Keratinocyte (primary cell): ENCODE measurements at regions not wholly inside any gene's neighbourhood (a gene's known extent, or its start where the extent isn't known, plus 50 kb on each side); places are given as distances from the start of the nearest gene placed in this dataset.

Source experiments
- DNase-seq: peaks from one replicate; pipeline ENCODE4 v3.0.0-alpha.2; 2011; ENCODE audit warnings: low read depth, missing footprints, low spot score
- FAIRE-seq: peaks from 2 replicates; lab custom pipeline; 2011; peaks lifted over from hg19 to GRCh38; lab: Jason Lieb, UNC
- H2AFZ ChIP-seq: 2 replicates; pipeline ENCODE4 v1.6.0; 2012; ENCODE audit warnings: low read length, control low read depth, inconsistent platforms; ENCODE audit not compliant: control insufficient read depth
- H3K27ac ChIP-seq: 2 replicates; pipeline ENCODE4 v1.5.1; 2011; ENCODE audit warnings: low read length; ENCODE audit not compliant: control insufficient read depth, insufficient read depth
- H3K27me3 ChIP-seq: 3 replicates; pipeline ENCODE4 v1.6.0; 2011; ENCODE audit warnings: low read length; ENCODE audit not compliant: control insufficient read depth, insufficient read depth; ENCODE audit errors: extremely low read depth
- H3K36me3 ChIP-seq, 2 experiments: 2 replicates in 1 of 2; 3 replicates in 1 of 2; pipeline ENCODE4 v1.5.1; 2011; ENCODE audit warnings: low read length in 2 of 2, mild to moderate bottlenecking in 1 of 2; ENCODE audit not compliant: control insufficient read depth in 2 of 2, insufficient read depth in 2 of 2; ENCODE audit errors: extremely low read depth in 1 of 2
- H3K4me1 ChIP-seq: 3 replicates; pipeline ENCODE4 v1.5.1; 2011; ENCODE audit warnings: low read length; ENCODE audit not compliant: control insufficient read depth, insufficient read depth; ENCODE audit errors: extremely low read depth
- H3K4me2 ChIP-seq: 3 replicates; pipeline ENCODE4 v1.6.0; 2011; ENCODE audit warnings: low read depth, low read length; ENCODE audit not compliant: control insufficient read depth, insufficient read depth; ENCODE audit errors: extremely low read depth
- H3K4me3 ChIP-seq, 3 experiments: fragments of 200-600 bp in 1 of 3; sonication (generic) in 1 of 3; 2 replicates in 2 of 3; 3 replicates in 1 of 3; pipeline ENCODE4 v1.5.1; 2011 to 2016; ENCODE audit warnings: low read length in 3 of 3, mild to moderate bottlenecking in 3 of 3, control low read depth in 2 of 3, inconsistent platforms in 1 of 3, low read depth in 1 of 3, mixed read lengths in 1 of 3, mixed run types in 1 of 3, moderate library complexity in 1 of 3; ENCODE audit not compliant: control insufficient read depth in 2 of 3, insufficient read depth in 2 of 3; ENCODE audit errors: extremely low read depth in 1 of 3
- H3K79me2 ChIP-seq: 2 replicates; pipeline ENCODE4 v1.6.0; 2012; ENCODE audit warnings: low read length; ENCODE audit not compliant: control insufficient read depth, insufficient read depth
- H3K9ac ChIP-seq: 3 replicates; pipeline ENCODE4 v1.6.0; 2011; ENCODE audit warnings: low read length; ENCODE audit not compliant: control insufficient read depth, insufficient read depth; ENCODE audit errors: extremely low read depth
- H3K9me1 ChIP-seq: 3 replicates; pipeline ENCODE4 v1.6.0; 2011; ENCODE audit warnings: low read length; ENCODE audit not compliant: control insufficient read depth, insufficient read depth; ENCODE audit errors: extremely low read depth
- H3K9me3 ChIP-seq: 2 replicates; pipeline ENCODE4 v1.5.1; 2012; ENCODE audit warnings: low read depth, low read length; ENCODE audit not compliant: control insufficient read depth
- H4K20me1 ChIP-seq: 3 replicates; pipeline ENCODE4 v1.6.0; 2011; ENCODE audit warnings: low read length; ENCODE audit not compliant: control insufficient read depth, insufficient read depth; ENCODE audit errors: extremely low read depth
- CTCF ChIP-seq, 3 experiments: IDR thresholded peaks in 1 of 3; conservative IDR thresholded peaks in 1 of 3; optimal IDR thresholded peaks in 1 of 3; 2 replicates in 2 of 3; 3 replicates in 1 of 3; pipeline versions ENCODE3 to v1.5.1; 2011; ENCODE audit warnings: low read length in 3 of 3, mild to moderate bottlenecking in 3 of 3, moderate library complexity in 2 of 3, control low read depth in 1 of 3, inconsistent platforms in 1 of 3; ENCODE audit not compliant: insufficient read depth in 2 of 3; ENCODE audit errors: extremely low read depth in 1 of 3
- EZH2 ChIP-seq: IDR thresholded peaks from one replicate; pipeline ENCODE4 v1.6.1; 2012; ENCODE audit warnings: inconsistent platforms, mild to moderate bottlenecking, low read length, moderate library complexity
- dilution Hi-C: fragments of 300-500 bp; cut with MboI; formaldehyde crosslinking; loops from one replicate; pipeline ENCODE4 v1.7.0; 2020; ENCODE audit warnings: low sequenced_read_pairs; ENCODE audit not compliant: extremely low pct_ligation_motif_present

DNA sequence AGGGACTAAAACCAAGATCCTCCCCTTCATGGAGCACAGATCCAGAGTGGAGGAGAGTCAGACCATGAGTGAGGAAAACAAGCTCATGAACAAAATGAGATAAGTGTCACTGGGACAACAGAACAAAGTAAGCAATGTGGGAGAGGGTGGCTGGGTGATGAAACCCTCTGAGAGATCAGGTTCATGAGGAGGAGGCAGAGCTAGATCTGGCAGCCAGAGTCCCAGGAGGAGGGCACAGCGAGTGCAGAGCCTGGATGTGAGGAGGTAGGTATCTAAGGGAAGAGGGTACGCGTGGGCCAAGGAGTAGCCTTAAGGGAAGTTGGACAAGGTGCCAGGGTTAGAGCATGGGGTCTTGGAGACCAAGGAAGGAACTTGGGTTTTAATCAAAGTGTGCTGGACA, 1311.9 kb downstream of the UQCRFS1 start:
- no peaks in the 10 kb centered on the region for H3K79me2 ChIP-seq
- H3K4me3 ChIP-seq = no peak overlapping the region
- dilution Hi-C loops = no loop called here
- H2AFZ ChIP-seq = no peak overlapping the region
- peaks cover 2% of the 10 kb centered on the region for H3K9me3 ChIP-seq
- FAIRE-seq (no peak), DNase-seq (no peak)
- TF ChIP-seq CTCF (optimal IDR thresholded peaks at IDR 0.05 in 1 of 3, IDR thresholded peaks at IDR 0.05 in 1 of 3, conservative IDR thresholded peaks at IDR 0.05 in 1 of 3; ENCODE audit: extremely low read depth in 1 of 3, insufficient read depth in 2 of 3, low read length in 3 of 3) (no peak), EZH2 (no peak)
- no peaks in the 10 kb centered on the region for H4K20me1 ChIP-seq
- H3K4me1 ChIP-seq = no peaks in the 10 kb centered on the region
- H3K9me1 ChIP-seq = no peaks in the 10 kb centered on the region
- H3K4me2 ChIP-seq = no peak overlapping the region
- H3K9ac ChIP-seq = no peak overlapping the region
- no peak overlapping the region for H3K27ac ChIP-seq
- no peaks in the 10 kb centered on the region for H3K36me3 ChIP-seq
- no peaks in the 10 kb centered on the region for H3K27me3 ChIP-seq

- DNase-seq = no peak
- Histone ChIP-seq H3K36me3 (no peaks in the 10 kb centered on the region), H3K4me2 (no peak overlapping the region), H3K27me3 (no peaks in the 10 kb centered on the region), H3K9ac (no peak overlapping the region), H4K20me1 (no peaks in the 10 kb centered on the region), H3K9me1 (no peaks in the 10 kb centered on the region), H3K4me3 (no peak overlapping the region), H3K27ac (no peak overlapping the region), H2AFZ (no peak overlapping the region), H3K4me1 (no peaks in the 10 kb centered on the region), H3K79me2 (no peaks in the 10 kb centered on the region), H3K9me3 (peaks cover 8% of the 10 kb centered on the region)
- FAIRE-seq = no peak
- dilution Hi-C loops = no loop called here
- no peak for TF ChIP-seq EZH2
- TF ChIP-seq CTCF (optimal IDR thresholded peaks at IDR 0.05 in 1 of 3, IDR thresholded peaks at IDR 0.05 in 1 of 3, conservative IDR thresholded peaks at IDR 0.05 in 1 of 3; ENCODE audit: extremely low read depth in 1 of 3, insufficient read depth in 2 of 3, low read length in 3 of 3) = no peak
Observed at GRCh38 chr19:27896091-27896490, 1316.9 kb downstream of the UQCRFS1 start.
